Loucy (cell line): ENCODE measurements at regions not wholly inside any gene's neighbourhood (a gene's known extent, or its start where the extent isn't known, plus 50 kb on each side); places are given as distances from the start of the nearest gene placed in this dataset.

Experiments
- CTCF ChIP-seq: fragments of 200-600 bp; sonication (generic); conservative IDR thresholded peaks from 2 replicates; pipeline ENCODE4 v1.5.1; 2014; ENCODE audit warnings: mild to moderate bottlenecking, antibody characterized with exemption, low read length
- EZH2phosphoT487 ChIP-seq: fragments of 200-600 bp; IDR thresholded peaks from 2 replicates; pipeline ENCODE4 v1.6.1; 2018; ENCODE audit warnings: antibody characterized with exemption, mild to moderate bottlenecking, moderate library complexity, borderline replicate concordance

- TF ChIP-seq CTCF (no peak), EZH2phosphoT487 (no peak)
Measured at GRCh38 chr4:13829457-13829856, 201.9 kb upstream of the BOD1L1 start.
